ENCODE measurements at regions not wholly inside any gene's neighbourhood (a gene's known extent, or its start where the extent isn't known, plus 50 kb on each side); places are given as distances from the start of the nearest gene placed in this dataset.

DNA sequence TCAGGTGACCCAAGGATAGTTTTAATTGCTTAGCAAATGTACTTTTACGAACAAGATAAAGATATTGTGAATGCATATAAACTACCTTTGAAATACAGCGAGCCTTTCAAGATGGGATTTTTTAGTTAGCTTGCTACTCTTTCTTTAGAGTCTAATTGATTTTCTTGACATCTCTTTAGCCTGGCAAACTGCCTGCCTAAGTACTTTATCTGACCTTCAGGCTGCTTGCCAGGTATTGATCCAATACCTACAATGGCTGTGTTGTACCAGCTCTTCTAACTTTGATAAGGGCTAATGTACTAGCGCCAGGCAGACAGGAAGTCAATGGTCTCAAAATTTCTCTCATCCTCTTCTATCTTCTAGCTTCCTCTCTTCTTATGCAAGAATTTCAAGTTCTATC is 414.4 kb upstream of the ACVR2A start:
- ATAC-seq (no peak), DNase-seq (ENCODE audit: low read depth, low spot score) (no peak)
- BruUV-seq (replicated peaks): no TSS peak
- intact Hi-C loops (cut with micrococcal nuclease): no loop called here
- no peak overlapping the region for H3K9ac ChIP-seq (ENCODE audit: low read length)
- ChIA-PET CTCF (no interaction called here), RAD21 (ENCODE audit: low non-redundant PET in 1 of 2, low total read pairs in 2 of 2, uncharacterized antibody in 2 of 2, unreplicated experiment in 2 of 2) (no interaction called here), POLR2A (no interaction called here)
- no peak overlapping the region for H2AFZ ChIP-seq (ENCODE audit: low read depth, low read length, poor library complexity, severe bottlenecking)
- no peaks in the 10 kb centered on the region for H3K9me3 ChIP-seq (ENCODE audit: control insufficient read depth in 1 of 2, insufficient read depth in 1 of 2, low read depth in 1 of 2, low read length in 2 of 2)
- no peak overlapping the region for H3K4me3 ChIP-seq (replicated peaks in 1 of 2; ENCODE audit: low read depth in 1 of 2, low read length in 2 of 2)
- no peaks in the 10 kb centered on the region for H4K20me1 ChIP-seq (ENCODE audit: insufficient read depth)
- H3K27me3 ChIP-seq (ENCODE audit: insufficient read depth, low read length): no peaks in the 10 kb centered on the region
- no peaks in the 10 kb centered on the region for H3K9me2 ChIP-seq (ENCODE audit: insufficient read depth)
- peaks cover 0 to 4% of the 10 kb centered on the region in 2 experiments; a peak in 2 of 4 replicates for H3K4me1 ChIP-seq (ENCODE audit: control insufficient read depth in 1 of 2, insufficient read depth in 2 of 2, low read length in 2 of 2)
- no peak overlapping the region for H3K27ac ChIP-seq (ENCODE audit: low read depth, low read length)
- H3K36me3 ChIP-seq (ENCODE audit: control insufficient read depth in 1 of 2, insufficient read depth in 2 of 2, low read length in 2 of 2): no peaks in the 10 kb centered on the region
- no peak overlapping the region for H3K4me2 ChIP-seq (ENCODE audit: low read length)
- no peaks in the 10 kb centered on the region for H3K79me2 ChIP-seq (ENCODE audit: insufficient read depth, low read length)
- TF ChIP-seq CBX3 (IDR thresholded peaks at IDR 0.05; ENCODE audit: low read depth) (no peak), TCF7L2 (IDR thresholded peaks at IDR 0.05; ENCODE audit: borderline replicate concordance, extremely low read depth, insufficient read depth, insufficient read length) (peak; percentile 91), YY1 (IDR thresholded peaks at IDR 0.05; ENCODE audit: extremely low read depth, insufficient replicate concordance, low read depth, low read length) (no peak), EZH2phosphoT487 (IDR thresholded peaks at IDR 0.05; ENCODE audit: borderline replicate concordance) (no peak), POLR2A (IDR thresholded peaks at IDR 0.05; ENCODE audit: borderline replicate concordance, extremely low read depth, insufficient read depth, insufficient read length) (no peak), SRF (IDR thresholded peaks at IDR 0.05; ENCODE audit: low read depth) (no peak), RAD21 (IDR thresholded peaks at IDR 0.05; ENCODE audit: low read depth) (no peak)

DNA sequence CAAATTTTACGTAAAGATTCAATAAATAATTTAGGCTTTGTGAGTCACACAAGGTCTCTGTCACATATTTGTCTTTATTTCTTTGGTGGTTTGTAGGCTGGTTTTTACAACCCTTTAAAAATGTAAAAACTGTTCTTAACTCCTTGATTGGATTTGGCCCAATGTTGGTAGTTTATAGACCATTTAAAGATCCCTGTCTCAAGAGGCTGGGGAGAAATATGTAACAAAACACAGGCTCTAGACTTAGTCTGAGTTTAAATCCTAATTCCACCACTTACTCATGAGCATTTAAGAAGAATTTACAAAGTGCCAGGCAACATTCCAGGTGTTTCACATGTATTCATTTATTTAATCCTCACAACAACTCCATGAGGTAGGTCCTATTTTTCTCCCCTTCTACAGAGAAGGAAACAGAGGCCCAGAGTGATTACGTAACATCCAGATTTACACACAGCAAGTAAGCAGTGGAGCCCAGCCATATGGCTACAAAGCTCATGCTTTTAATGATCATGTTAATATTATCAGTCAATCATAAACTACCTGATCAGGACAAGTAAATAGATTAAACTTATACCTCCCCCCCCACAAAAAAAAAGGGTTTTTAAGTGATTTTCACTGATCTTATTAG is 416.6 kb upstream of the ACVR2A start:
- no peak for TF ChIP-seq ELF1 (IDR thresholded peaks at IDR 0.05; ENCODE audit: borderline replicate concordance, low read depth)
- no peak for TF ChIP-seq CBX3 (IDR thresholded peaks at IDR 0.05; ENCODE audit: low read depth)
- H3K4me2 ChIP-seq (ENCODE audit: low read length): no peak overlapping the region
- H3K4me1 ChIP-seq (ENCODE audit: control insufficient read depth in 1 of 2, insufficient read depth in 2 of 2, low read length in 2 of 2): peaks cover 0 to 4% of the 10 kb centered on the region in 2 experiments; a peak in 2 of 4 replicates
- no peaks in the 10 kb centered on the region for H3K9me3 ChIP-seq (ENCODE audit: control insufficient read depth in 1 of 2, insufficient read depth in 1 of 2, low read depth in 1 of 2, low read length in 2 of 2)
- no TSS peak for BruUV-seq (replicated peaks)
- H3K4me3 ChIP-seq (replicated peaks in 1 of 2; ENCODE audit: low read depth in 1 of 2, low read length in 2 of 2): no peak overlapping the region
- no peak overlapping the region for H3K9ac ChIP-seq (ENCODE audit: low read length)
- H4K20me1 ChIP-seq (ENCODE audit: insufficient read depth): no peaks in the 10 kb centered on the region
- ChIA-PET POLR2A (no interaction called here), RAD21 (ENCODE audit: low non-redundant PET in 1 of 2, low total read pairs in 2 of 2, uncharacterized antibody in 2 of 2, unreplicated experiment in 2 of 2) (no interaction called here), CTCF (no interaction called here)
- H3K27me3 ChIP-seq (ENCODE audit: insufficient read depth, low read length): no peaks in the 10 kb centered on the region
- intact Hi-C loops (cut with micrococcal nuclease): no loop called here
- no peak overlapping the region for H2AFZ ChIP-seq (ENCODE audit: low read depth, low read length, poor library complexity, severe bottlenecking)
- no peaks in the 10 kb centered on the region for H3K36me3 ChIP-seq (ENCODE audit: control insufficient read depth in 1 of 2, insufficient read depth in 2 of 2, low read length in 2 of 2)
- no peak overlapping the region for H3K27ac ChIP-seq (ENCODE audit: low read depth, low read length)
- no peak for DNase-seq (ENCODE audit: low read depth, low spot score)
- H3K9me2 ChIP-seq (ENCODE audit: insufficient read depth): no peaks in the 10 kb centered on the region
- ATAC-seq: no peak
- H3K79me2 ChIP-seq (ENCODE audit: insufficient read depth, low read length): no peaks in the 10 kb centered on the region
